ENCODE measurements at regions not wholly inside any gene's neighbourhood (a gene's known extent, or its start where the extent isn't known, plus 50 kb on each side); places are given as distances from the start of the nearest gene placed in this dataset.
A peak's percentile ranks its signal among the peaks of the same experiment; 100 is the strongest.

GRCh38 chr2:105546628-105546974 lies 147.8 kb upstream of the FHL2 start:
- DNase-seq (ENCODE audit: unreplicated experiment): no peak
- no peaks in the 10 kb centered on the region for H3K9me3 Mint-ChIP-seq (ENCODE audit: unreplicated experiment)
- H3K4me3 Mint-ChIP-seq (ENCODE audit: unreplicated experiment): no peak overlapping the region
- peaks cover 71% of the 10 kb centered on the region for H3K27me3 Mint-ChIP-seq (ENCODE audit: insufficient read depth, unreplicated experiment)
- no peaks in the 10 kb centered on the region for H3K36me3 Mint-ChIP-seq (ENCODE audit: insufficient read depth, unreplicated experiment)
- BruUV-seq (replicated peaks): no TSS peak
- intact Hi-C loops (cut with micrococcal nuclease): no loop called here
- POLR2A ChIA-PET: no interaction called here
- CTCF ChIA-PET: interaction anchor here (0.6 to 1.3 kb wide), 8 partner anchors 10 to 612 kb away, joined by 3 to 11 read pairs (median 4); no protein-coding TSS in a partner anchor
- no peak for TF ChIP-seq CTCF (IDR thresholded peaks at IDR 0.05; ENCODE audit: unreplicated experiment)
- no peak overlapping the region for H3K27ac Mint-ChIP-seq (ENCODE audit: low read depth, unreplicated experiment)
- no peaks in the 10 kb centered on the region for H3K4me1 Mint-ChIP-seq (ENCODE audit: insufficient read depth, unreplicated experiment)

DNA sequence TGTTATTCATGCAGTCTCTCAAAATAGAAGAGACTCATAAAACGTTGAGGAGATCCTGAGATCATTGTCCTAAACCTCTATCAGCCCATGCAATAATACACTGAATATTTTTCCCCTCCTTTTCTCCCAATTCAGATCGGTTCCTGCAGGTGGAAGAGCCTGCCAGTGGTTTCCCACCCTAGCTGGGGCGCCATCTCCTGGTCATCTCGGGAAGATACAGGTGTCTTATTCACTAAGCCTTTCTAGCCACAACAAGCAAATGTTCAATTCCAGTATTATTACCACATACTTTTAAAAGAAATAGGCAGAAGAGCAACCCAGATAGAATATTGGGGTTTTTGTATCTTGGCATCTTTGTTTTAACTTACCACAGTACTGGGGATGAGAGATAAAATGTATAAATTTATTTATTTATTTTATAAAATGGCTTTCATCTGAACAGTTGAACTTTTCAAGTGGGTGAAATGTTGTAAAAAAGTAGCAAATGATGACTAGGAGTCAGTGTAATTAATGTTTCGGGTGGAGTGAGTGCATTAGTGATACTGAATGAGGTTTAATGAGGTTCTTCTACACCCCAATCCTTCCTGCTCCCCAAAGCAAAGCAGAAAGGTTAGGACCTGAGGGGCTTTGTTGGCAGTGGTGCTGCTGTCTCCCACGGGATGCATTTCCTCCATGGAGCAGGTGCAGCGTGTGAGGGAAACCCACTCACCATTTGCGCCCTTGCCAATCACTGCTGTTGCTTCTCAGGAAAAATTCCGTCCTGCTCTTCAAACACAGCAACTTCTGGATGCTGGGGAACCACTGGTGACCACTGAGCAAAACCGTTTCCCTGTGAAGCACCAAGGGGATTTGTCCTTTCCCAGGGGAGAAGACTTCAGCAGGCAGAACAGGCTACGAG lies 147.1 kb upstream of the FHL2 start:
- Mint-ChIP-seq H3K4me1 (ENCODE audit: insufficient read depth, unreplicated experiment) (no peaks in the 10 kb centered on the region), H3K4me3 (ENCODE audit: unreplicated experiment) (no peak overlapping the region), H3K27ac (ENCODE audit: low read depth, unreplicated experiment) (no peak overlapping the region), H3K9me3 (ENCODE audit: unreplicated experiment) (no peaks in the 10 kb centered on the region), H3K27me3 (ENCODE audit: insufficient read depth, unreplicated experiment) (peaks cover 68% of the 10 kb centered on the region), H3K36me3 (ENCODE audit: insufficient read depth, unreplicated experiment) (no peaks in the 10 kb centered on the region)
- no TSS peak for BruUV-seq (replicated peaks)
- intact Hi-C loops (cut with micrococcal nuclease): no loop called here
- DNase-seq (ENCODE audit: unreplicated experiment): peak; percentile 86
- CTCF ChIA-PET: interaction anchor here (0.6 to 1.7 kb wide), 9 partner anchors 17 to 473 kb away, joined by 3 to 14 read pairs (median 3); partner anchors contain the start of gene C2orf49
- POLR2A ChIA-PET: interaction anchor here (0.6 kb wide), 1 partner anchor 8 kb away, joined by 3 read pairs; no protein-coding TSS in a partner anchor
- TF ChIP-seq CTCF (IDR thresholded peaks at IDR 0.05; ENCODE audit: unreplicated experiment): peak; percentile 72

DNA sequence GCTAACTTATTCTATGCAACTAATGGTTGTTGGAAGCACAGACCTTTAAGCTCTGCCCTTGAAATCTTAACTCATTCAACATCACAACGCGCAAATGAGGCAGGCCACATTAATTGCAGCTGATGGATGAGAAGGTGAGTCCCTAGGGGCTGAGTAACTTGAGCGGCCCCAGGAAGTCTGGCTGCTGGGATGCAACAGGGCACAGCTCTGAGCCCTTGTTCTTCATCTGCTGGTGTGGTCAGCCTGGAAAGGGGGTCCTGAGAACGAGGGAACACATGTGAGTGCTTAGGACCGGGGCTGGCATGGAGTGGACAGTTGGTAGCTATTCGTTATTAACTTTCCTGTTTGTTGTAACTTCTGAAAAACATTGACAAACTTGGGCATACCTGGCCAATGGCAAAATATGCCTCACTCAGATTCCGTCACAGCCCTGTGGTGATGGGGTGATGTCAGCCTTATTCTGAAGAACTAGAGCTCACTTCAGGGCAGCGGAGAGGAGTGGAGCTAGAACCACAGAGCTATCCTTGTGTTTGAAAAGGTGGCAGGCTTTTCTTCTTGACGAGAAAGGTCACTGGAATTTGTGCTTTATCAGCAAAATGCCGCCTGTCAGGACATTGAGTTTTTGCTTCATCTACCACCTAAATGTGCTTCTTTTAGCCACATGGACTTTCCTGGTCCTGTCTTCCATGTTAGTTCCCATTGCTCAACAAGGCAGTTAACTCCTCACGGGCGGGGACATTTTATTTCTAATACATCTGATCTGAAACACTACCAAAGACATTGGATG lies 145.9 kb upstream of the FHL2 start:
- H3K27ac Mint-ChIP-seq (ENCODE audit: low read depth, unreplicated experiment): no peak overlapping the region
- H3K4me3 Mint-ChIP-seq (ENCODE audit: unreplicated experiment): no peak overlapping the region
- intact Hi-C loops (cut with micrococcal nuclease): no loop called here
- H3K27me3 Mint-ChIP-seq (ENCODE audit: insufficient read depth, unreplicated experiment): peaks cover 59% of the 10 kb centered on the region
- no peaks in the 10 kb centered on the region for H3K9me3 Mint-ChIP-seq (ENCODE audit: unreplicated experiment)
- DNase-seq (ENCODE audit: unreplicated experiment): no peak
- BruUV-seq (replicated peaks): no TSS peak
- H3K4me1 Mint-ChIP-seq (ENCODE audit: insufficient read depth, unreplicated experiment): no peaks in the 10 kb centered on the region
- H3K36me3 Mint-ChIP-seq (ENCODE audit: insufficient read depth, unreplicated experiment): no peaks in the 10 kb centered on the region
- no peak for TF ChIP-seq CTCF (IDR thresholded peaks at IDR 0.05; ENCODE audit: unreplicated experiment)
- ChIA-PET POLR2A (no interaction called here), CTCF (interaction anchor here (0.5 to 1.7 kb wide), 13 partner anchors 8 to 925 kb away, joined by 3 to 14 read pairs (median 3); no protein-coding TSS in a partner anchor)
